ENCODE measurements at regions not wholly inside any gene's neighbourhood (a gene's known extent, or its start where the extent isn't known, plus 50 kb on each side); places are given as distances from the start of the nearest gene placed in this dataset.

GRCh38 chr10:65861249-65861648 lies 1064.6 kb upstream of the LRRTM3 start:
- Histone ChIP-seq H3K9me3 (ENCODE audit: control insufficient read depth, insufficient read depth, low read depth, low read length) (no peaks in the 10 kb centered on the region), H3K36me3 (ENCODE audit: control insufficient read depth in 2 of 2, insufficient read depth in 1 of 2, low read length in 2 of 2) (no peaks in the 10 kb centered on the region), H3K27ac (ENCODE audit: extremely low read depth, low read depth, low read length) (no peak overlapping the region), H3K4me1 (ENCODE audit: control insufficient read depth, insufficient read depth, low read length) (no peaks in the 10 kb centered on the region), H3K4me3 (ENCODE audit: low read depth, low read length) (no peak overlapping the region)
- TF ChIP-seq ZBTB11 (tag by site-specific recombination; conservative IDR thresholded peaks at IDR 0.05; ENCODE audit: low read depth) (no peak), ZNF548 (tag by site-specific recombination; IDR thresholded peaks at IDR 0.05) (no peak), ZNF596 (tag by site-specific recombination; IDR thresholded peaks at IDR 0.05) (no peak), SCRT2 (tag by site-specific recombination; IDR thresholded peaks at IDR 0.05) (peak; percentile 63; the same call in 1 of the 2 replicates), PATZ1 (tag by site-specific recombination; IDR thresholded peaks at IDR 0.05) (no peak), ZNF37A (tag by site-specific recombination; IDR thresholded peaks at IDR 0.05) (no peak)
- TF ChIP-seq, protein P1, sequence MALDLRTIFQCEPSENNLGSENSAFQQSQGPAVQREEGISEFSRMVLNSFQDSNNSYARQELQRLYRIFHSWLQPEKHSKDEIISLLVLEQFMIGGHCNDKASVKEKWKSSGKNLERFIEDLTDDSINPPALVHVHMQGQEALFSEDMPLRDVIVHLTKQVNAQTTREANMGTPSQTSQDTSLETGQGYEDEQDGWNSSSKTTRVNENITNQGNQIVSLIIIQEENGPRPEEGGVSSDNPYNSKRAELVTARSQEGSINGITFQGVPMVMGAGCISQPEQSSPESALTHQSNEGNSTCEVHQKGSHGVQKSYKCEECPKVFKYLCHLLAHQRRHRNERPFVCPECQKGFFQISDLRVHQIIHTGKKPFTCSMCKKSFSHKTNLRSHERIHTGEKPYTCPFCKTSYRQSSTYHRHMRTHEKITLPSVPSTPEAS (tag by site-specific recombination; IDR thresholded peaks at IDR 0.05): no peak
- TF ChIP-seq, protein P2, sequence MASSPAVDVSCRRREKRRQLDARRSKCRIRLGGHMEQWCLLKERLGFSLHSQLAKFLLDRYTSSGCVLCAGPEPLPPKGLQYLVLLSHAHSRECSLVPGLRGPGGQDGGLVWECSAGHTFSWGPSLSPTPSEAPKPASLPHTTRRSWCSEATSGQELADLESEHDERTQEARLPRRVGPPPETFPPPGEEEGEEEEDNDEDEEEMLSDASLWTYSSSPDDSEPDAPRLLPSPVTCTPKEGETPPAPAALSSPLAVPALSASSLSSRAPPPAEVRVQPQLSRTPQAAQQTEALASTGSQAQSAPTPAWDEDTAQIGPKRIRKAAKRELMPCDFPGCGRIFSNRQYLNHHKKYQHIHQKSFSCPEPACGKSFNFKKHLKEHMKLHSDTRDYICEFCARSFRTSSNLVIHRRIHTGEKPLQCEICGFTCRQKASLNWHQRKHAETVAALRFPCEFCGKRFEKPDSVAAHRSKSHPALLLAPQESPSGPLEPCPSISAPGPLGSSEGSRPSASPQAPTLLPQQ (tag by site-specific recombination; IDR thresholded peaks at IDR 0.05): no peak
- POLR2A ChIA-PET: no interaction called here
- CTCF ChIA-PET: no interaction called here
